ENCODE measurements at regions not wholly inside any gene's neighbourhood (a gene's known extent, or its start where the extent isn't known, plus 50 kb on each side); places are given as distances from the start of the nearest gene placed in this dataset.
A peak's percentile ranks its signal among the peaks of the same experiment; 100 is the strongest.

DNA sequence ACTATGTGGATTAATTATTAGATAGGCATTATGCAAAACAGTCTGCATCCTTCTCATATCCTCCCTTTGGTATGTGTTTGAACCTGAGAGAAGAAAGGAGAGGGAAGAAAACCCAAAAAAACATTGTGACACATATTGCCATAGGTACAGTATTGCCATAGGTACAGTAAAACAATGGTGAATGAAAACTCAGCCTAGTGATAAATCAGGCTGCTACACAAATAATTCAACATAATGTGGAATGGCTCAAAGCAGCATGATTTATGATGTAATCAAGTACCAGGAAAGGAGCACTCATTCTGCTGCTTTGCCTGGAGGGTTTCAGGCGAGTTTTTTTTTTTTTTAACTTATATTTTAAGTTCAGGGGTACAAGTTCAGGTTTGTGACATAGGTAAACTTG is 213.9 kb upstream of the LYPLAL1 start:
- Histone ChIP-seq H2AFZ (ENCODE audit: low read length) (no peak overlapping the region), H3K79me2 (ENCODE audit: control insufficient read depth, insufficient read depth, low read length) (no peaks in the 10 kb centered on the region)
- TF ChIP-seq, protein P1, sequence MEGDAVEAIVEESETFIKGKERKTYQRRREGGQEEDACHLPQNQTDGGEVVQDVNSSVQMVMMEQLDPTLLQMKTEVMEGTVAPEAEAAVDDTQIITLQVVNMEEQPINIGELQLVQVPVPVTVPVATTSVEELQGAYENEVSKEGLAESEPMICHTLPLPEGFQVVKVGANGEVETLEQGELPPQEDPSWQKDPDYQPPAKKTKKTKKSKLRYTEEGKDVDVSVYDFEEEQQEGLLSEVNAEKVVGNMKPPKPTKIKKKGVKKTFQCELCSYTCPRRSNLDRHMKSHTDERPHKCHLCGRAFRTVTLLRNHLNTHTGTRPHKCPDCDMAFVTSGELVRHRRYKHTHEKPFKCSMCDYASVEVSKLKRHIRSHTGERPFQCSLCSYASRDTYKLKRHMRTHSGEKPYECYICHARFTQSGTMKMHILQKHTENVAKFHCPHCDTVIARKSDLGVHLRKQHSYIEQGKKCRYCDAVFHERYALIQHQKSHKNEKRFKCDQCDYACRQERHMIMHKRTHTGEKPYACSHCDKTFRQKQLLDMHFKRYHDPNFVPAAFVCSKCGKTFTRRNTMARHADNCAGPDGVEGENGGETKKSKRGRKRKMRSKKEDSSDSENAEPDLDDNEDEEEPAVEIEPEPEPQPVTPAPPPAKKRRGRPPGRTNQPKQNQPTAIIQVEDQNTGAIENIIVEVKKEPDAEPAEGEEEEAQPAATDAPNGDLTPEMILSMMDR (conservative IDR thresholded peaks at IDR 0.05 in 1 of 2, IDR thresholded peaks at IDR 0.05 in 1 of 2; ENCODE audit: low read depth in 1 of 2, low read length in 2 of 2), result no peak
- no peak for TF ChIP-seq EZH2 (IDR thresholded peaks at IDR 0.05; ENCODE audit: low read length, missing control alignments)

DNA sequence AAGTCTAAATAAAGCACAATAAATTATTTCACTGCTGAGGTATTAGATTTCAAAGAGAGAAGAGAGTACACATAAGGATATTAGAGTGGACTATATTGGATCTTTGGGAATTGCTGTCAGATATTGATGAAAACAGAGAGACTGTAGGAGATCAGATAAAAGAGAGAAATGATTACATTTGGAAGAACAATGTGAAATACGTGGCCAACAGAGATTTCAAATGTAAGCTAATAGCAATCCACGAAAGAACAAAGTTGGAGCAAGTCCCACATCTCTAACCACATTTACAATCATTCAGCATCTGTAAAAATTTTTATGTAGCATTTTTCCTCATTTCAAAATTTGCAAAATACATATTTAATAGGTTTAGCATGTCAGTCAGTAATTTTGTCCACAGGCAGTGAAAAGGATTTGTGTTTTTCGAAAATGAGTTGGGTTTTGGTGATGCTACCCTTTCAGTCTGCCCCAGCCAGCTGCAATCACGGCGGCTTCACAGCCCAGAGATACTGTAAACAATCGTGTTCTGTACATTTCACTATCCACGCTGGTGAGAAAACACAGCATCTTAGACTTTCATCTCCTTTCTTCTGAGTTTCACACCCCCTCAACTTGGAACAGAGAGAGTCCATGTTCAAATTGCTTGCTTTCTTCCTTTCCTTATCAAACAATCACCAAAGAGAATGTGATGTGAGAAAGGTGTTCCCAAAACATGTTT is 209.1 kb upstream of the LYPLAL1 start:
- H4K20me1 ChIP-seq (ENCODE audit: control insufficient read depth, extremely low read depth, insufficient read depth, low read length), result no peaks in the 10 kb centered on the region
- H3K27ac ChIP-seq (ENCODE audit: insufficient read depth, low read length), result no peak overlapping the region
- no peak overlapping the region for H3K9ac ChIP-seq (ENCODE audit: insufficient read depth, low read length)
- no peak overlapping the region for H3K4me3 ChIP-seq (replicated peaks in 1 of 4; ENCODE audit: control extremely low read depth in 1 of 4, insufficient read depth in 1 of 4, low read depth in 3 of 4, low read length in 4 of 4)
- H3K9me3 ChIP-seq (ENCODE audit: control insufficient read depth, insufficient read depth, low read depth, low read length), result no peaks in the 10 kb centered on the region
- peak overlapping the region; percentile 31 for H2AFZ ChIP-seq (ENCODE audit: low read length)
- H3K36me3 ChIP-seq (ENCODE audit: control insufficient read depth, insufficient read depth, low read length), result no peaks in the 10 kb centered on the region
- no peaks in the 10 kb centered on the region for H3K4me1 ChIP-seq (ENCODE audit: control insufficient read depth, extremely low read depth, insufficient read depth, low read length)
- DNase-seq (ENCODE audit: low read depth in 2 of 2), result peak in 1 of 2 donors; percentile 24
- H3K79me2 ChIP-seq (ENCODE audit: control insufficient read depth, insufficient read depth, low read length), result no peaks in the 10 kb centered on the region
- peak overlapping the region; percentile 16 for H3K4me2 ChIP-seq (ENCODE audit: extremely low read depth, insufficient read depth, low read length)
- TF ChIP-seq, protein P1 (conservative IDR thresholded peaks at IDR 0.05 in 1 of 2, IDR thresholded peaks at IDR 0.05 in 1 of 2; ENCODE audit: low read depth in 1 of 2, low read length in 2 of 2), result no peak
- TF ChIP-seq EZH2 (IDR thresholded peaks at IDR 0.05; ENCODE audit: low read length, missing control alignments), result no peak
- H3K27me3 ChIP-seq (ENCODE audit: control insufficient read depth, insufficient read depth, low read length), result no peaks in the 10 kb centered on the region

More for the DNA sequence above, 213.9 kb upstream of the LYPLAL1 start:
- Histone ChIP-seq H3K4me2 (ENCODE audit: extremely low read depth, insufficient read depth, low read length) (no peak overlapping the region), H3K4me1 (ENCODE audit: control insufficient read depth, extremely low read depth, insufficient read depth, low read length) (no peaks in the 10 kb centered on the region), H4K20me1 (ENCODE audit: control insufficient read depth, extremely low read depth, insufficient read depth, low read length) (no peaks in the 10 kb centered on the region), H3K36me3 (ENCODE audit: control insufficient read depth, insufficient read depth, low read length) (no peaks in the 10 kb centered on the region), H3K27ac (ENCODE audit: insufficient read depth, low read length) (no peak overlapping the region), H3K4me3 (replicated peaks in 1 of 4; ENCODE audit: control extremely low read depth in 1 of 4, insufficient read depth in 1 of 4, low read depth in 3 of 4, low read length in 4 of 4) (no peak overlapping the region), H3K9ac (ENCODE audit: insufficient read depth, low read length) (no peak overlapping the region), H3K27me3 (ENCODE audit: control insufficient read depth, insufficient read depth, low read length) (no peaks in the 10 kb centered on the region), H3K9me3 (ENCODE audit: control insufficient read depth, insufficient read depth, low read depth, low read length) (no peaks in the 10 kb centered on the region)
- no peak for DNase-seq (ENCODE audit: low read depth in 2 of 2)

DNA sequence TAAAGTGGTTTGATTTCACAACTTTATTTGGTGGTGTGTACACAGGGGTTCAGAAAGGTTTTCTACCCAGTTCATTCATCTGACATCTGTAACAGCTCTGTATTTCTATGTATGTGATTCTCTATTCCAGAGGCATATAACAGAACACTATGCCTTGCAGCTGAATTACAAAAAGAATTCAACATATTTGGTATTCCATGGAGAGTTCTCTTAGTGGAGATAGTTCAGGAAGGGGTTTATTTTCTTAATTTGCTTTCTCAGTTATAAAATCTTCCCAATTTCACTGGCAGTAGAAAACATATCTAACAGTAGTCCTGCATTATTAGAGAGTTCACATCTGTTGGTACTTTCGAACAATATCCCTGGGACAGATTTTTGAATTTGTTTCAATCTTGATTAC is 207.9 kb upstream of the LYPLAL1 start:
- Histone ChIP-seq H2AFZ (ENCODE audit: low read length) (no peak overlapping the region), H3K4me3 (replicated peaks in 1 of 4; ENCODE audit: control extremely low read depth in 1 of 4, insufficient read depth in 1 of 4, low read depth in 3 of 4, low read length in 4 of 4) (no peak overlapping the region), H3K4me1 (ENCODE audit: control insufficient read depth, extremely low read depth, insufficient read depth, low read length) (no peaks in the 10 kb centered on the region), H3K36me3 (ENCODE audit: control insufficient read depth, insufficient read depth, low read length) (no peaks in the 10 kb centered on the region), H4K20me1 (ENCODE audit: control insufficient read depth, extremely low read depth, insufficient read depth, low read length) (no peaks in the 10 kb centered on the region), H3K27me3 (ENCODE audit: control insufficient read depth, insufficient read depth, low read length) (no peaks in the 10 kb centered on the region), H3K4me2 (ENCODE audit: extremely low read depth, insufficient read depth, low read length) (no peak overlapping the region), H3K9ac (ENCODE audit: insufficient read depth, low read length) (no peak overlapping the region), H3K79me2 (ENCODE audit: control insufficient read depth, insufficient read depth, low read length) (no peaks in the 10 kb centered on the region), H3K9me3 (ENCODE audit: control insufficient read depth, insufficient read depth, low read depth, low read length) (no peaks in the 10 kb centered on the region), H3K27ac (ENCODE audit: insufficient read depth, low read length) (no peak overlapping the region)
- no peak for DNase-seq (ENCODE audit: low read depth in 2 of 2)
- TF ChIP-seq, protein P1 (conservative IDR thresholded peaks at IDR 0.05 in 1 of 2, IDR thresholded peaks at IDR 0.05 in 1 of 2; ENCODE audit: low read depth in 1 of 2, low read length in 2 of 2), result no peak
- no peak for TF ChIP-seq EZH2 (IDR thresholded peaks at IDR 0.05; ENCODE audit: low read length, missing control alignments)
